HG02763 (cell line): ENCODE measurements at regions not wholly inside any gene's neighbourhood (a gene's known extent, or its start where the extent isn't known, plus 50 kb on each side); places are given as distances from the start of the nearest gene placed in this dataset.

Source experiments
- ATAC-seq: cut with Tn5 transposase; IDR thresholded peaks from one replicate; pipeline ENCODE4 v1.9.1; 2021; ENCODE audit warnings: mild to moderate bottlenecking, moderate library complexity; ENCODE audit not compliant: unreplicated experiment

- ATAC-seq = no peak
These were observed 299.9 kb upstream of the MSX2 start for GRCh38 chr5:174424219-174425053.

DNA sequence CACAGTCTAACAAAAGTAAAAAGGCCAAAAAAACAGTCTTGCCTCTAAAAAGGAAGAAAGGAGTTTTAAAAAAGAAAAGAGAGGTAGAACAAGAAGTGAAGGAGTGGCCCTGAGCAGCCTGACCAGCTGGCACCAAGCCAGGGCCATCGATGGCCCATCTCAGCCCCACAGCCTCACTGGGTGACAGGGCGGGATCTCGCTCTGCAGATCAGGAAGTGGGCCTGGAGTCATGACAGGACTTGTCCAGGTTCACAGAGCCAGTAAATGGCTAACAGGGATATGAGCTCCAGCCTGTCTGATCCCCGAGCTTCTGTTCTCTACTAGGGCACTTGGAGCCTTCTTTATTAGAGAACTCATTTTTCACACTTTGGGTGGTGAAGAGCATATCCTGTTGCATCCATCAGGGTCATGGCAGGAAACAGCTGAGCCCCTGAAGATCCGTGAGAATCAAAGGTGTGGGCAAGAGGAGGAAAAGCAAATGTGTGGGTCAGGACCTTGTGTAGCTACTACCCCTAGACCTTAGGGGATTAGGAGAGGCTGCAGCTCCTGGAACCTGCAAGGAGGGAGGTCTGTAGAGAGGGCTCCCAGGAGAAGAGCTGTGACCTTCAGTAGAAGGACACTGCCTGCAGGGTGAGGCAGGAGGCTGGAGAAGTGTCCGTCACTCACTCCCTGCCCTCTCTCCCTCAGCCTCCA is 299.0 kb upstream of the MSX2 start:
- no peak for ATAC-seq

GRCh38 chr5:174425964-174426290 is 298.5 kb upstream of the MSX2 start:
- ATAC-seq = no peak

GRCh38 chr5:174426388-174426787 is 298.0 kb upstream of the MSX2 start:
- ATAC-seq = no peak

DNA sequence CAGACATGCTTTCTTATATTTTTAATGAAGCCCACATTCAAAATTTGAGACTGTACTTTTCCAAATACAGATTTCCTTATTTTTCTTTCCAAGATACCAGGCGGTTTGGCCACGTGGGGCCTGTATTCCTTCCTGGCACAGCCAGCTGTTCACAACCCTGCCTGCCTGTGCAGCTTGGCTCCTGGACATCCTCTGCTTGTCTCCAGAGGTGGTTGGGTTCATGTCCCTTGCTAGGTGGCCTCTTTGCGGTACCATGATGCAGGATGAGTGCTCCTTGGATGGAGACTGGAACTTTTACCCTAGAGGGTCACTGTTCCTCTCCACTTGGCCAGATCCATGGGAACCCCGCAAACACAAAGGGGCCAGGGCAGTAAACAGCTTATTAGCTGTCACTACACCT is 297.5 kb upstream of the MSX2 start:
- no peak for ATAC-seq

DNA sequence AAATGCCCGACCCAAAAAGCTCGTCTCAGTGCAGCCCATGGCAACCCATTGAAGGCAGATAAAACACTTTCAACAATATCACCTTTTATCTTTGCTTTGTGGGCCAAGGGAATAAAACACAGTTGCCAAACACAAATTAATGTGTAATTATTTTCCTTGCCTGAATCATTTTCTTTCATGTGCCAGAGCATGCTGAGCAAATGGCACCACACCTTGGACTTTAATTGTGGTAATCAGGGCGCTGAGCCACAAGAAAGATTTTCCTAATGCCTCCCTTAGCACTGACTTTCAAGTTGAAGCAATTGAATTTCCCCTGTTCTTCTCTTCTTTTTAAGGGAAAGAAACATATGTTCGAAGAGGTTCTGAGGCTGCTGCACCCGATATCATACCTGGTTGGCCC is 297.1 kb upstream of the MSX2 start:
- ATAC-seq = no peak

- ATAC-seq = no peak
These were observed 295.5 kb upstream of the MSX2 start for GRCh38 chr5:174428895-174429294.

DNA sequence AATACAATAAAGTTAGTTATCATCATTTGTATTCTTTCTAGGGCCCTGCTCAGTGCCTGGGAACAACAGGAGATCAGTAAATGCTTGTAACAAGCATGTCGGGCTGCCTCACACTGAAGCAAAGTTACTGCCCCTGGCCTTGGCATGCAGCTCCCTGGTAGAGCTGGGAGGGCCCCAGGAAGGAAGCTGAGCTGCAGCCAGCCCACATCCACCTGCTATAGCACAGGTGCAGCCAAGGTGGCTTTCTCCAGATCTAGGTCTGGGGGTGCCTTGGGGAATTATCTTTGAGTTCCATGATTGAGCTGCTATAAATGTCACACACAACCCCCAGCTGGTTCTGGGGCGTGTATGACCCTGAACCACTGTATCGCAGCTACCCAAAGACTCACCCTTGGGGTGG is 293.4 kb upstream of the MSX2 start:
- ATAC-seq = no peak

- no peak for ATAC-seq
These were observed 292.9 kb upstream of the MSX2 start for GRCh38 chr5:174431504-174431903.

DNA sequence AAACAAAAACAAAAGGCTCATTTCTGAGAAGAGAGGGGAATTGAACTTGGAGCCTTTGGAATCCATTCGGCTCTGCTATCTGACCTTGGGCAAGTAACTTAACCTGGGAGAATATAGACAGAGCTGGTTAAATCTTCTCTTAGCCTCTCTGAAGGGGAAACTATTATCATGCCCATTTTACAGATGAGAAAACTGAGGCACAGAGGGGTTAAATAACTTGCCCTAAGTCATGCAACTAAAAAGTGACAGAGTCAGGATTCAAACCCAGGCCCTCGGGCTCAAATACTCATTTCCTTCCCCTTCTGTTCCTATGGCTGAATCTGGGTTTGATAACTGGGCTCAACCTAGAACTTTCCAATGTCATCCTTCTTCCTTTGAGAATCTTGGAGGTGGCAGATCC is 291.3 kb upstream of the MSX2 start:
- ATAC-seq = no peak

GRCh38 chr5:174436750-174437149 is 287.6 kb upstream of the MSX2 start:
- no peak for ATAC-seq

- ATAC-seq = no peak
These were observed 279.7 kb upstream of the MSX2 start for GRCh38 chr5:174444479-174445188.

- no peak for ATAC-seq
These were observed 277.9 kb upstream of the MSX2 start for GRCh38 chr5:174446446-174446845.

GRCh38 chr5:174446988-174447387 is 277.4 kb upstream of the MSX2 start:
- no peak for ATAC-seq

DNA sequence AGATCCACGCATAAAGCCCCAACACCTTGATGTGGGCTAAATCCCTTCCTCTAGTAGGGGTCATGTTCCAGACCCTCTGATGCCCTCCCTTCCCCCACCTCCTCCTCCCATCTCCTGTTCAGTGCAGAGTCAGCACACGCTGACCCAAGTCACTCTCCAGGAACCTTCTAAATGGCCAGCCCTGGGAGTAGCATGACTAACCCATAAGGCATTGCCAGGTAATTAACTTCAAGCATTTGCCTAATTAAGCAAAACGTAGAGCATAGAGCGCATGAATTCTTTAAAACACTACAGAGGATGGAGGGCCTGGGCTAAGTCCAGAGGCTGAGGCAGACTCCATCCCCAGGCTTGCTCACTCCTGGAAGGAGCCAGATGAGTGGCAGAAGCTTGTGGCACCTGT is 276.3 kb upstream of the MSX2 start:
- no peak for ATAC-seq

DNA sequence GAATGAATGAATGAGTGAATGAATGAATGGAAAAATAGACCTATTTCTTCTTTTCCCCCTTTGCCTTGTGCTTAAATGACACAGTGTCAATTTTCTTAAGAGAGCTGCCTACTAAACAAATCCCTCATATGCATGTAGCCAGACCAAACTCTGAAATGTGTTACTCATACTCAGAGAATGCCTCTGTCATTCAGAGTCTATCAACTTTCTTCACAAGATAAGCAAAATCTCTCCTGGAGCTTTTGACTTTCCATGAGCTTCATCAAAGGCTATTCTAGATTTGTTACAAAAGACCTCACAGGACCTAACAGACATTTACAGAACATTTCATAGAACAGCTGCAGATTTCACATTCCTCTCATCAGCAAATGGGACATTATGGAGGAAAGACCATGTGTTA is 275.7 kb upstream of the MSX2 start:
- ATAC-seq = no peak

DNA sequence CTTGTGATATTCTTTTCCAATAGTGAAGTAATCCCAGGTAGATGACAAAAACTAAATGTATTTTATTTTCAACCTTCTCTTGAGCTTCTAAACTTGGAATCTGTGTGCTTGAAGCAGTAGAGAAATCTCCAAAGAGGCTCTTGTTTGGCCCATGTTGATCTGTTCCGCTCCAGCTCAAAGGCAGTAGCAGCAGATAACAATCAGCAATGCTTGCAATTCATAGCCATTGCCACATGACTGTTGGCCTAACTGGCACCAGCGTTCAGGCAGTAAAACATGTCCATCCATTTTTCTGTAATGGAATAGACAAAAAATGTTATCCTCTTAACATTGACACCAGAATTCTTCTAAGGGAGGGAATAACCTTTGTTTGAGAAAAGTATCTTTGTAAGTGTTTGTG is 270.7 kb upstream of the MSX2 start:
- ATAC-seq = no peak

DNA sequence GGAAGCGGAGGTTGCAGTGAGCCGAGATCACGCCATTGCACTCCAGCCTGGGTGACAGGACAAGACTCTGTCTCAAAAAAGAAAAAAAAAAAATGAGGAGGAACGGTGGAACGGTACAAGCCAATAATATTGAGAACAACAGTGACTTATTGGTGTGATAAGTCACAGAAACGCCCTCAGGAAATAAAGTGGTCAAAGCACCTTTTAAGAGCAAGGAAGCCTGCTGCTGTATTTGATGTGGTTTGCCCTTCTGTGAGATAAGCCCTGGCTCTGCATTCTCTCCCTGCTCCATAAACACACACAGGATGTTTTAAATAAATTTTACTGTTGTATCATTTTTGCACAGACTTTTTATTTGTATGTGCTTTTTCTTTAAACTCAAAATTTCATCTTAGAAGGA is 269.9 kb upstream of the MSX2 start:
- ATAC-seq = no peak

DNA sequence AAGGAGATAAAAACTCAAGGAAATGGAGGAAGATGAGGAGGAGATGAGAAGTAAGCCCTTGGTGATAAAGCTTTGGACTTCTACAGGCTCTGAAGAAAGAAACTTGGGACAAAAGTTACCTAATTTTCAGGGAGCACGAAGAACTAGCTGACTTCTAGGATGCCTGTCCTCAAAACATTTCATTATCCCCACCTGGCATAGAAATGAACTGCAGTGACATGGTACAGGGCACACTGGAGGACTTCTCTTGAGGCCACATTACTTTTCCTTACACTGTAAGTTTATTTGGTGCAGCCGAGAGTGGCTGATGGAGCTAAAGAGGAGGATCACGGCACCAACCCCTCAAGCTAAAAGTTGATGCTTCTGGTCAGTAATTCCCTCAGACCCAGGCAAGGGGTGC is 269.5 kb upstream of the MSX2 start:
- no peak for ATAC-seq

DNA sequence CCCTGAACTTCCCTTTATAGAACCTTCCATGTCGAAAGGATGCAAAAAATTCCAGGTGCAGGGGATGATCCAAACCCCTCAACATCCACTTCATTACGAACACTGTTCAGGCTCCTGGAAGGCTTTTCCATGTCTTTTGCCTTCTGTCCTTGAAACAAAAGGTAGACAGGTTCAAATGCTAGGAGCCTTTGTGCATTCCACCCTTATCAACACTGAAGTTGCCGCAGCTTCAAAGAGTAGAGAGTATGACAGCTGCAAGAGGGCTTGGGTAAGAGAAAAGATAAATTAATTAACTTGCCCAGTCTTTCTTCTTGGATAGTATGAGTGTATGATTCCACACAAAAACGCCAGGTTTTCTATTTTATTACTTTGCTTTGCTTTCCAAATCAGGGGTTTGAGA is 269.1 kb upstream of the MSX2 start:
- no peak for ATAC-seq

DNA sequence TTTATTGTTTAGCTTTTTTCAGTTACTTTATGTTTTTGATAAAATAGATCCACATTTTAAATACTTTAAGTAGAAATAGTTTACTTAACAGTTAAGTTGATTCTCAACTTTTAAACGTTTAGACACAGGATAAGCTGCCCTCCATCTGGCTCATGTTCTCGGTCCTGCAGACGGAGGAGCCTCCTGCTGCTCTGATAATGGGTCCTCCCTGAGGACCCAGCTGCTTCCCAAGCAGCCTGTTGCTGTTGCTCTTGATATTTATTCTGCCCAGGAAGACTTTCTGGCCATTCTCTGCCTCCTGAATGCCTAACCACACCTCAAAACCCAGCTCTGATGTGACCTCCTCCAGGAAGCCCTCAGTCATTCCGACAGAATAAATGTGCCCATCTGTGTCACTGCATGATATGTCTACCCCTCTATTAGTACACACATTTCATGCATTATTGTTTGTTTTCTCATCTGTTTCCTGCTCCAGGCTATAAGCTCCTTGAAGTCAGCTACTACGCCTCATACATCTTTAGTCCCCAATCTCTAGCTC is 267.2 kb upstream of the MSX2 start:
- no peak for ATAC-seq
